ENCODE measurements at regions not wholly inside any gene's neighbourhood (a gene's known extent, or its start where the extent isn't known, plus 50 kb on each side); places are given as distances from the start of the nearest gene placed in this dataset.

DNA sequence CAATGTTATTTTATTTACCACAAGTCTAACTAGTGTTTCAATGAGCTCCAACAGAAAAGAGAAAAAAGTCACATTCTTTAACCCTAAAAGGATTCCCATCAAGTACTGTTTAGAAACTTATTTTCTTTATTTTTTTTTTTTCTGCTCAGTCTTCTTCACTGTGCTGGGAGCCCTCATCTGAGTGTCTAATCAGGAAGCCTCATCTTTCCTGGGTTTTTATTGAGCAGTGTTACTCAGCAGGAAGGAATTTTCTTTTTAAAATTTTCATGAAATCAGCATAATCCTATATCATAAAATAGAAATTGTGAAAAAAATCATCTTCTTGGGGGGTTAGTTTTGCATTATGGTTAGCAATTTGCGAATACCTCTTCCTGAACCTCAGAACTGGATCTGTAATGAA lies 453.8 kb downstream of the CDH2 start:
- ChIA-PET CTCF (interaction anchor here (0.7 kb wide), 1 partner anchor 27 kb away, joined by 3 read pairs; no protein-coding TSS in a partner anchor), POLR2A (no interaction called here)
- H3K79me2 ChIP-seq (ENCODE audit: control insufficient read depth, insufficient read depth, low read length) = no peaks in the 10 kb centered on the region
- no peaks in the 10 kb centered on the region for H3K9me3 ChIP-seq (replicated peaks; ENCODE audit: control insufficient read depth, insufficient read depth, low read length)
- FAIRE-seq (no peak), DNase-seq (ENCODE audit: low read depth, low spot score) (no peak)
- no peak for TF ChIP-seq GATA2 (IDR thresholded peaks at IDR 0.05; ENCODE audit: insufficient read depth, insufficient read length, low read depth, low read length)
- H3K27me3 ChIP-seq (ENCODE audit: control insufficient read depth in 2 of 2, insufficient read depth in 2 of 2, low read length in 2 of 2) = no peaks in the 10 kb centered on the region
- no peak overlapping the region for H3K27ac ChIP-seq (ENCODE audit: insufficient read depth, low read depth, low read length)
- no peak overlapping the region for H2AFZ ChIP-seq (ENCODE audit: low read depth, low read length)
- H3K4me3 ChIP-seq (replicated peaks in 1 of 3; ENCODE audit: insufficient read depth in 1 of 3, low read depth in 1 of 3, low read length in 3 of 3) = no peak overlapping the region
- no peaks in the 10 kb centered on the region for H4K20me1 ChIP-seq (replicated peaks; ENCODE audit: control insufficient read depth, extremely low read depth, insufficient read depth, low read length)
- dilution Hi-C loops (cut with MboI; ENCODE audit: extremely low pct_ligation_motif_present, low sequenced_read_pairs) (no loop called here), intact Hi-C loops (cut with micrococcal nuclease) (no loop called here)
- H3K36me3 ChIP-seq (ENCODE audit: control insufficient read depth in 2 of 2, extremely low read depth in 1 of 2, insufficient read depth in 2 of 2, low read length in 2 of 2) = no peaks in the 10 kb centered on the region
- BruUV-seq (replicated peaks) = no TSS peak
- no peaks in the 10 kb centered on the region for H3K9me1 ChIP-seq (replicated peaks; ENCODE audit: control insufficient read depth, extremely low read depth, insufficient read depth, low read length)
- no peaks in the 10 kb centered on the region for H3K4me1 ChIP-seq (ENCODE audit: control insufficient read depth, extremely low read depth, insufficient read depth, low read length)
- no peak overlapping the region for H3K9ac ChIP-seq (replicated peaks; ENCODE audit: extremely low read depth, insufficient read depth, low read length)
- H3K4me2 ChIP-seq (ENCODE audit: insufficient read depth, low read length) = no peak overlapping the region

DNA sequence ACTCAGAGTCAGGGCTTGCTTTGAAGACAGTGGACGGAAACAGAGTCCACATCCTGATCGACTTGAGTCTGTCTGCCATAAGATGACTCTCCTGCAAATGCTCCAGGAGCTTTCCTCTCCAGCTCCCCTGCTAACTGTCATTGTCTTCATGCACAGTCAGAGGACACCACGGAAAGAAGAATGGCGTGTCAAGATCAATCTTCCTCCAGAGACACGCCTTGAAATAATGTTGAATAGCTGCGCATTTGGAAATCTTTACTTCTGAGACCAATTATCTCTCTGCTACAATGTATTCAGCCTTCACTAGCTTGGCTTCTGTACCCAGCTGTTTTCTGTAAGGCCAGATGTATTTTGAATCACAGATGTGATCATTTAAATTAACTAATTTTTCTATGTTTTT lies 457.2 kb downstream of the CDH2 start:
- POLR2A ChIA-PET = no interaction called here
- no peaks in the 10 kb centered on the region for H3K27me3 ChIP-seq (ENCODE audit: control insufficient read depth in 2 of 2, insufficient read depth in 2 of 2, low read length in 2 of 2)
- no peaks in the 10 kb centered on the region for H3K9me1 ChIP-seq (replicated peaks; ENCODE audit: control insufficient read depth, extremely low read depth, insufficient read depth, low read length)
- intact Hi-C loops (cut with micrococcal nuclease) = no loop called here
- no peaks in the 10 kb centered on the region for H3K79me2 ChIP-seq (ENCODE audit: control insufficient read depth, insufficient read depth, low read length)
- no peaks in the 10 kb centered on the region for H3K36me3 ChIP-seq (ENCODE audit: control insufficient read depth in 2 of 2, extremely low read depth in 1 of 2, insufficient read depth in 2 of 2, low read length in 2 of 2)
- no TSS peak for BruUV-seq (replicated peaks)
- no peak overlapping the region for H3K4me3 ChIP-seq (replicated peaks in 1 of 3; ENCODE audit: insufficient read depth in 1 of 3, low read depth in 1 of 3, low read length in 3 of 3)
- H4K20me1 ChIP-seq (replicated peaks; ENCODE audit: control insufficient read depth, extremely low read depth, insufficient read depth, low read length) = no peaks in the 10 kb centered on the region
- FAIRE-seq (no peak), DNase-seq (ENCODE audit: low read depth, low spot score) (no peak)
- CTCF ChIA-PET = interaction anchor here (1.5 to 3.0 kb wide), 2 partner anchors 13 to 30 kb away, joined by 3 to 8 read pairs; no protein-coding TSS in a partner anchor
- dilution Hi-C loops (cut with MboI; ENCODE audit: extremely low pct_ligation_motif_present, low sequenced_read_pairs) = no loop called here
- H3K4me2 ChIP-seq (ENCODE audit: insufficient read depth, low read length) = no peak overlapping the region
- H3K27ac ChIP-seq (ENCODE audit: insufficient read depth, low read depth, low read length) = no peak overlapping the region
- H3K4me1 ChIP-seq (ENCODE audit: control insufficient read depth, extremely low read depth, insufficient read depth, low read length) = no peaks in the 10 kb centered on the region
- H2AFZ ChIP-seq (ENCODE audit: low read depth, low read length) = no peak overlapping the region
- H3K9me3 ChIP-seq (replicated peaks; ENCODE audit: control insufficient read depth, insufficient read depth, low read length) = no peaks in the 10 kb centered on the region
- TF ChIP-seq JUN (IDR thresholded peaks at IDR 0.05; ENCODE audit: borderline replicate concordance, insufficient read depth, insufficient read length, low read depth) (no peak), POLR2AphosphoS5 (IDR thresholded peaks at IDR 0.05; ENCODE audit: insufficient read depth, low read depth, low read length) (no peak), EZH2 (IDR thresholded peaks at IDR 0.05; ENCODE audit: borderline replicate concordance, low read depth, low read length, severe bottlenecking) (no peak), MYC (IDR thresholded peaks at IDR 0.05; ENCODE audit: low read depth, low read length) (no peak), POLR2A (IDR thresholded peaks at IDR 0.05; ENCODE audit: low read depth, low read length) (no peak)
- H3K9ac ChIP-seq (replicated peaks; ENCODE audit: extremely low read depth, insufficient read depth, low read length) = no peak overlapping the region
